Suprapubic skin (tissue), 4 donors: ENCODE measurements at regions not wholly inside any gene's neighbourhood (a gene's known extent, or its start where the extent isn't known, plus 50 kb on each side); places are given as distances from the start of the nearest gene placed in this dataset.

Source experiments
- EP300 ChIP-seq: sonication (generic); formaldehyde crosslinking; IDR thresholded peaks from one replicate; pipeline ENCODE4 v1.6.1; 2017; ENCODE audit warnings: antibody characterized with exemption
- POLR2A ChIP-seq, 2 donors: fragments of 450-650 bp; IDR thresholded peaks; one replicate each; pipeline ENCODE4 v1.6.1; 2017; ENCODE audit warnings: antibody characterized with exemption in 2 of 2, mild to moderate bottlenecking in 2 of 2, moderate library complexity in 2 of 2
- POLR2AphosphoS5 ChIP-seq, 3 donors: sonication (generic); formaldehyde crosslinking; IDR thresholded peaks; one replicate each; pipeline ENCODE4 v1.6.1; 2017; ENCODE audit warnings: antibody characterized with exemption in 3 of 3
- TF ChIP-seq, protein P1 (sequence below), 2 donors: fragments of 200-600 bp in 1 of 2; fragments of 450-650 bp in 1 of 2; sonication (generic) in 1 of 2; IDR thresholded peaks; one replicate each; pipeline ENCODE4 v1.5.1; 2016 to 2019; ENCODE audit warnings: antibody characterized with exemption in 2 of 2, mild to moderate bottlenecking in 1 of 2, moderate library complexity in 1 of 2

DNA sequence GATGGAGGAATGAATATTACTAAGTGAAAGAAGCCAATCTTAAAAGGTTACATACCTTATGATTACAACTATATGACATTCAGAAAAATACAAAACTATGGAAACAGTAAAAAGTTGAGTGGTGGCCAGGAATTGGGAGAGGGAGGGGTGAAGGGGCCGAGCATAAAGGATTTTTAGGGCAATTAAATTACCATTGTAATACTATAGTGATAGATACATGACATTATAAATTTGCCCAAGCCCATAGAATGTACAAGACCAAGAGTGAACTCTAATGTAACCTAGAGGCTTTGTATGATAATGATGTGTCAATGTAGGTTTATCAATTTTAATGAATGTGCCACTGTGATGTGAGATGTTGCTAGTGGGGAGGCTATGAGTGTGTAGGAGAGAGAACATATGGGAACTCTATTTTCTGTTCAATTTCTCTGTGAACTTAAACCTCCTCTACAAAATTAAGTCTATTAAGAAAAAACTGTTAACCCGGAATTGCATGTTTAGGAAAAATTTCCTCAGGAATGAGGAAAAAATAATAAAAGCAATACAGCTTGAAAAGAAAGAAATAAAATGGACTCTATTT is 541.9 kb upstream of the UBE2E2 start:
- no peak for TF ChIP-seq EP300
- TF ChIP-seq POLR2A (IDR thresholded peaks at IDR 0.05), result no peak
- TF ChIP-seq, protein P1, sequence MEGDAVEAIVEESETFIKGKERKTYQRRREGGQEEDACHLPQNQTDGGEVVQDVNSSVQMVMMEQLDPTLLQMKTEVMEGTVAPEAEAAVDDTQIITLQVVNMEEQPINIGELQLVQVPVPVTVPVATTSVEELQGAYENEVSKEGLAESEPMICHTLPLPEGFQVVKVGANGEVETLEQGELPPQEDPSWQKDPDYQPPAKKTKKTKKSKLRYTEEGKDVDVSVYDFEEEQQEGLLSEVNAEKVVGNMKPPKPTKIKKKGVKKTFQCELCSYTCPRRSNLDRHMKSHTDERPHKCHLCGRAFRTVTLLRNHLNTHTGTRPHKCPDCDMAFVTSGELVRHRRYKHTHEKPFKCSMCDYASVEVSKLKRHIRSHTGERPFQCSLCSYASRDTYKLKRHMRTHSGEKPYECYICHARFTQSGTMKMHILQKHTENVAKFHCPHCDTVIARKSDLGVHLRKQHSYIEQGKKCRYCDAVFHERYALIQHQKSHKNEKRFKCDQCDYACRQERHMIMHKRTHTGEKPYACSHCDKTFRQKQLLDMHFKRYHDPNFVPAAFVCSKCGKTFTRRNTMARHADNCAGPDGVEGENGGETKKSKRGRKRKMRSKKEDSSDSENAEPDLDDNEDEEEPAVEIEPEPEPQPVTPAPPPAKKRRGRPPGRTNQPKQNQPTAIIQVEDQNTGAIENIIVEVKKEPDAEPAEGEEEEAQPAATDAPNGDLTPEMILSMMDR (IDR thresholded peaks at IDR 0.05), result no peak
- no peak for TF ChIP-seq POLR2AphosphoS5 (IDR thresholded peaks at IDR 0.05)
